ENCODE measurements at regions not wholly inside any gene's neighbourhood (a gene's known extent, or its start where the extent isn't known, plus 50 kb on each side); places are given as distances from the start of the nearest gene placed in this dataset.

- TF ChIP-seq CTCF (IDR thresholded peaks at IDR 0.05; ENCODE audit: borderline replicate concordance, extremely low read depth, low read length, poor library complexity, severe bottlenecking) (no peak), EZH2 (IDR thresholded peaks at IDR 0.05; ENCODE audit: borderline replicate concordance, low read depth, low read length, severe bottlenecking) (no peak)
These were observed 156.5 kb downstream of the TTLL2 start for GRCh38 chr6:167481307-167481926.
